IMR-90 (cell line): ENCODE measurements at regions not wholly inside any gene's neighbourhood (a gene's known extent, or its start where the extent isn't known, plus 50 kb on each side); places are given as distances from the start of the nearest gene placed in this dataset.

ENCODE experiments used
- BHLHE40 ChIP-seq: fragments of 150-350 bp; IDR thresholded peaks from 2 replicates; pipeline ENCODE4 v1.6.1; 2016; ENCODE audit warnings: mild to moderate bottlenecking, low read depth, low read length
- CEBPB ChIP-seq: IDR thresholded peaks from 2 replicates; pipeline ENCODE4 v1.6.1; 2012; ENCODE audit warnings: low read depth, low read length, improper control_type of control experiment
- CTCF ChIP-seq: conservative IDR thresholded peaks from 2 replicates; pipeline ENCODE4 v1.5.1; 2012; ENCODE audit warnings: mild to moderate bottlenecking, low read depth, low read length, improper control_type of control experiment
- MAFK ChIP-seq: IDR thresholded peaks from 2 replicates; pipeline ENCODE4 v1.6.1; 2012; ENCODE audit warnings: low read depth, low read length, improper control_type of control experiment
- MAZ ChIP-seq: IDR thresholded peaks from 2 replicates; pipeline ENCODE4 v1.6.1; 2012; ENCODE audit warnings: low read depth, mild to moderate bottlenecking, low read length, improper control_type of control experiment, moderate library complexity, borderline replicate concordance
- POLR2A ChIP-seq: IDR thresholded peaks from 2 replicates; pipeline ENCODE4 v1.6.1; 2012; ENCODE audit warnings: mild to moderate bottlenecking, low read depth, low read length
- RFX5 ChIP-seq: IDR thresholded peaks from 2 replicates; pipeline ENCODE4 v1.8.0; 2012; ENCODE audit warnings: low read depth, mild to moderate bottlenecking, low read length, moderate library complexity

- no peak for TF ChIP-seq CTCF
- TF ChIP-seq MAFK = no peak
- TF ChIP-seq BHLHE40 = no peak
- TF ChIP-seq RFX5 = no peak
- TF ChIP-seq MAZ = no peak
- no peak for TF ChIP-seq POLR2A
- TF ChIP-seq CEBPB = no peak
Measured at GRCh38 chr18:49666045-49666775, 104.4 kb downstream of the LIPG start.
